HuH-7.5 (cell line): ENCODE measurements at regions not wholly inside any gene's neighbourhood (a gene's known extent, or its start where the extent isn't known, plus 50 kb on each side); places are given as distances from the start of the nearest gene placed in this dataset.
"Not testable (repeated sequence)": the region's sequence is repeated elsewhere in the genome, so short reads cannot be mapped to it uniquely, and the experiment has no call there.

Experiments
- DNase-seq: peaks from one replicate; pipeline ENCODE4 v3.0.0; 2011; ENCODE audit warnings: low spot score

GRCh38 chr2:31736695-31737454 lies 156.1 kb upstream of the SRD5A2 start:
- no peak for DNase-seq

GRCh38 chr2:31735716-31736115 lies 155.0 kb upstream of the SRD5A2 start:
- no peak for DNase-seq

GRCh38 chr2:31729442-31730092 lies 148.8 kb upstream of the SRD5A2 start:
- peak; percentile 10 for DNase-seq

GRCh38 chr2:31729065-31729439 lies 148.3 kb upstream of the SRD5A2 start:
- DNase-seq = no peak

- no peak for DNase-seq
Measured at GRCh38 chr2:31728406-31729064, 147.8 kb upstream of the SRD5A2 start.

GRCh38 chr2:31726457-31726856 lies 145.7 kb upstream of the SRD5A2 start:
- DNase-seq = no peak

- no peak for DNase-seq
Measured at GRCh38 chr2:31725444-31725843, 144.7 kb upstream of the SRD5A2 start.

GRCh38 chr2:31711737-31712136 lies 131.0 kb upstream of the SRD5A2 start:
- no peak for DNase-seq

- no peak for DNase-seq
Measured at GRCh38 chr2:31710121-31710520, 129.4 kb upstream of the SRD5A2 start.

- DNase-seq = no peak
Measured at GRCh38 chr2:31707992-31708391, 127.3 kb upstream of the SRD5A2 start.

- DNase-seq = no peak
Measured at GRCh38 chr2:31704561-31705212, 123.9 kb upstream of the SRD5A2 start.

- no peak for DNase-seq
Measured at GRCh38 chr2:31703253-31703652, 122.5 kb upstream of the SRD5A2 start.

GRCh38 chr2:31698722-31699121 lies 118.0 kb upstream of the SRD5A2 start:
- DNase-seq = no peak

GRCh38 chr2:31696068-31696467 lies 115.3 kb upstream of the SRD5A2 start:
- no peak for DNase-seq

- peak; percentile 8 for DNase-seq
Measured at GRCh38 chr2:31694444-31694843, 113.7 kb upstream of the SRD5A2 start.

- DNase-seq = no peak
Measured at GRCh38 chr2:31693882-31694281, 113.1 kb upstream of the SRD5A2 start.

- DNase-seq = no peak
Measured at GRCh38 chr2:31688282-31688681, 107.5 kb upstream of the SRD5A2 start.

- not testable (repeated sequence) for DNase-seq
Measured at GRCh38 chr2:31683506-31683905, 102.8 kb upstream of the SRD5A2 start.

GRCh38 chr2:31675485-31675901 lies 94.8 kb upstream of the SRD5A2 start:
- no peak for DNase-seq

- DNase-seq = no peak
Measured at GRCh38 chr2:31674446-31674845, 93.7 kb upstream of the SRD5A2 start.

GRCh38 chr2:31666878-31667277 lies 86.1 kb upstream of the SRD5A2 start:
- DNase-seq = no peak

- no peak for DNase-seq
Measured at GRCh38 chr2:31664949-31665724, 84.4 kb upstream of the SRD5A2 start.
